ENCODE measurements at regions not wholly inside any gene's neighbourhood (a gene's known extent, or its start where the extent isn't known, plus 50 kb on each side); places are given as distances from the start of the nearest gene placed in this dataset.

DNA sequence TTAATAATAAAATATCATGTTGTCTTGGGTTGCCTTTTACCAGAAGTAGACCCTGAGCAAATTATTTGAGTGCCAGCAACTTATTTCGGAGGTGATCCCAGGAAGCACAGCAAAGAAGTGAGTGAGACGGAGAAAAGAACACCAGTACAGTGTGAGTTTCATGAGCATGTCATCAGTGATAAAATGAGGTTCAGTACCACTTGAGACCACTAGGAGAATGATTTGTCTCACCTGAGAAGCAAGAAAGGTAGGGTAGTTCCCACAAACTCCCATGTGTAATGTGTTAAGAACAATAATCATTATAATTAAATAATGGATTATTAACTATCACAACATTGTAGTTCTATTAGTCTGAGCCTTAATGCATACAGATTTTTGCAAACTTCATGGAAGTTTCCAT is 112.8 kb upstream of the DMD start:
- DNase-seq (ENCODE audit: low read depth, low spot score), result no peak
- TF ChIP-seq CTCF (IDR thresholded peaks at IDR 0.05; ENCODE audit: low read depth, low read length), result no peak
- in situ Hi-C loops (cut with HindIII; ENCODE audit: low sequenced_read_pairs), result no loop called here
- no peak overlapping the region for H3K4me3 ChIP-seq (ENCODE audit: low read depth, low read length)

- H3K4me3 ChIP-seq (ENCODE audit: low read depth, low read length), result no peak overlapping the region
- in situ Hi-C loops (cut with HindIII; ENCODE audit: low sequenced_read_pairs), result no loop called here
- TF ChIP-seq CTCF (IDR thresholded peaks at IDR 0.05; ENCODE audit: low read depth, low read length), result no peak
- DNase-seq (ENCODE audit: low read depth, low spot score), result no peak
Observed at GRCh38 chrX:33307911-33308354, 96.6 kb upstream of the DMD start.

DNA sequence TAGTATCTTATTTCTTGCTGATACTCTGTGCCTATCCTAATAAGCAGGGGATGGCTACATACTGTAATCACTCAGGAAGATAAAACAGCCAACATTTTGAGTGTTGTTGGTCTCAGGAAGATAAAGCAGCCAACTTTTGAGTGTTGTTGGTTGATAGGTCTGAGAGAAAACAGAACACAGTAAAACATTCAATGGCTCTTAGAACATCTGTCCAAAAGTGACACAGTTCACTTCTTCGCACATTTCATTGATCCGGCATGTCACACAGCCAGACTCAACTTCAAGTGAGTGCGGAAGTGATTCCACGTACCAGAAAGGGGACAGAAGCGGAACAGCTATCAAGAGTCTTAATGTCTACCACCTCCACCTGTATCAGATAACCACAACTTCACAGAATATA is 87.3 kb upstream of the DMD start:
- TF ChIP-seq CTCF (IDR thresholded peaks at IDR 0.05; ENCODE audit: low read depth, low read length), result no peak
- H3K4me3 ChIP-seq (ENCODE audit: low read depth, low read length), result no peak overlapping the region
- DNase-seq (ENCODE audit: low read depth, low spot score), result no peak
- in situ Hi-C loops (cut with HindIII; ENCODE audit: low sequenced_read_pairs), result no loop called here

GRCh38 chrX:33285550-33285949 is 74.2 kb upstream of the DMD start:
- no peak for DNase-seq (ENCODE audit: low read depth, low spot score)
- TF ChIP-seq CTCF (IDR thresholded peaks at IDR 0.05; ENCODE audit: low read depth, low read length), result no peak
- H3K4me3 ChIP-seq (ENCODE audit: low read depth, low read length), result no peak overlapping the region
- in situ Hi-C loops (cut with HindIII; ENCODE audit: low sequenced_read_pairs), result no loop called here

DNA sequence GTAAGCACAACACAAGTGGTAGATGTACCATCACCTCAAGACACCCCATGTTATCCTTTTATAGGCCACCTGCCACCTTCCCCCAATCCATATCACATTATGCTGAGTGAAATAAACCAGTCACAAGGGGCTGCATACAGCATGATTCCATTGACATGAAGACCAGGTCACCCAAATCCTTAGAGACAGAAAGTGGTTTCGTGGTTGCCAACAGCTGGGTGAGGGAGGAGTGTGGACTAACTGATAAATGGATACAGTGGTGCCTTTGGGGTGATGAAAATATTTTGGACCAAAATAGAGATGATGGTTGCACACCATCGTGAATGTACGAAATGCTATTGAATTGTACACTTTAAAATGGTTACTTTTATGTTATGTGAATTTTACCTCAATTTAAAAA is 65.7 kb upstream of the DMD start:
- in situ Hi-C loops (cut with HindIII; ENCODE audit: low sequenced_read_pairs), result no loop called here
- TF ChIP-seq CTCF (IDR thresholded peaks at IDR 0.05; ENCODE audit: low read depth, low read length), result no peak
- no peak for DNase-seq (ENCODE audit: low read depth, low spot score)
- no peak overlapping the region for H3K4me3 ChIP-seq (ENCODE audit: low read depth, low read length)

- in situ Hi-C loops (cut with HindIII; ENCODE audit: low sequenced_read_pairs), result no loop called here
- DNase-seq (ENCODE audit: low read depth, low spot score), result no peak
- no peak for TF ChIP-seq CTCF (IDR thresholded peaks at IDR 0.05; ENCODE audit: low read depth, low read length)
- no peak overlapping the region for H3K4me3 ChIP-seq (ENCODE audit: low read depth, low read length)
Observed at GRCh38 chrX:33273535-33273934, 62.2 kb upstream of the DMD start.

DNA sequence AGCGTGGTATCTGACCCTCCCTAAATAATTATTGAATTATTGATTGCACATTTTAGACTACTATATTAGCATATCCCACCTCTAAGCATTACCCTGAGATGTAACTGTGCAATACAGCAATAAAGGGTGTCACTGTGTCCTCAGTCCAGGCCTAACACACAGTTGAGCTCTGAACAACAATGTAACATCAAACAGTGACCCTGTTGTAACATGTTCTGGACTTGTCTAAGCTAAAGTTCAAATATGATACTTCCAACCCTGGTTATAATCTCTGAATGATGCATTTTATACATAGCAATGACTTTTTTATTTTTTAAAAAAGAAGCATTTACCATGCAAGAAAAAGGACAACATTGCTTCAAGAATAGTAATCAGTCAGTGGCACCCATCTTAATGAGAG is 61.6 kb upstream of the DMD start:
- no peak for TF ChIP-seq CTCF (IDR thresholded peaks at IDR 0.05; ENCODE audit: low read depth, low read length)
- in situ Hi-C loops (cut with HindIII; ENCODE audit: low sequenced_read_pairs), result no loop called here
- no peak overlapping the region for H3K4me3 ChIP-seq (ENCODE audit: low read depth, low read length)
- DNase-seq (ENCODE audit: low read depth, low spot score), result no peak

Data from astrocyte of the spinal cord (primary cell).